ENCODE measurements at regions not wholly inside any gene's neighbourhood (a gene's known extent, or its start where the extent isn't known, plus 50 kb on each side); places are given as distances from the start of the nearest gene placed in this dataset.

DNA sequence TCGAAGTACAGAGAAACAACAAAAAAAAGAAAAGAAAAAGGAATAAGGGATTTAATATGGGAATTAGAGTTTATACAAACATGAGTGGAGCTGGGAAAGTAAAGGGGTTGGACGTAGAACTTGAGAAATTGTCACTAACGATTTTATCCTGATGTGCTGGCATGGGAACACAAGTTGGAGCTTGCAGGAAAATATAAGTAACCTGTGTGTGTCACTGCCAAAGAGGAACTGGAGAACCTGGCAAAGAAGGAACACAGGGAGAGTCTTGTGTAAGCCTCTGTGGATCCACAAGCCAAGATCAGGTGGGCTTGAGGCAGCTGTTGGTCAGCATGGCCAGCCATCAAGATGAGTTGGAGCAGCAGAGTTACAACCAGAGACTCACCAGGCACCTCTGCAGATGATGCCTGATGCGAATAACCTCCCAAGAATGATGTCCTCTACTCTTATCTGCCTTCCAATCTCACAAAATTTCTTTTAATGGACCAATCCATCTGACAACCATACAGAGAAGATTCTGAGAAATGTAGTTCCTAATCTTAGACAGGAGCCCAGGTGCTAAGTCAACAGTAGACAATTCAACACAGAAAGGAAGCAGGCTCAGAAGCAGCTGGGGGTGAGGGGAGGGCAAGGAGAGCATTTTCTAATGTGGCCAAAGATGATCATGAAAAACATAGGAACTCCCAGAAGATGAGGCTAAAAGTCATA lies 77.0 kb upstream of the SPOPL start:
- TF ChIP-seq L3MBTL2 (conservative IDR thresholded peaks at IDR 0.05) (no peak), ELF4 (IDR thresholded peaks at IDR 0.05) (no peak)
